Urinary bladder (tissue), 4 donors: ENCODE measurements at regions not wholly inside any gene's neighbourhood (a gene's known extent, or its start where the extent isn't known, plus 50 kb on each side); places are given as distances from the start of the nearest gene placed in this dataset. TPM values are rescaled to one million over a fixed set of nuclear protein-coding genes. Genes with fewer than 3 reads are reported as not detected.
"Not testable (repeated sequence)": the region's sequence is repeated elsewhere in the genome, so short reads cannot be mapped to it uniquely, and the experiment has no call there.

Experiments used
- DNase-seq: peaks from one replicate; pipeline ENCODE4 v3.0.0-alpha.2; 2015; ENCODE audit errors: extremely low spot score
- H3K27ac ChIP-seq: one replicate; pipeline ENCODE4 v1.5.1; 2013; ENCODE audit warnings: low read depth, mild to moderate bottlenecking, moderate library complexity
- H3K36me3 ChIP-seq: one replicate; pipeline ENCODE4 v1.6.1; 2013; ENCODE audit warnings: mild to moderate bottlenecking, moderate library complexity; ENCODE audit not compliant: insufficient read depth
- H3K4me1 ChIP-seq: one replicate; pipeline ENCODE4 v1.6.1; 2013; ENCODE audit warnings: mild to moderate bottlenecking, moderate library complexity; ENCODE audit not compliant: insufficient read depth
- H3K4me3 ChIP-seq: one replicate; pipeline ENCODE4 v1.5.1; 2013; ENCODE audit warnings: low read depth, low read length
- WGBS: extraction: QIAGEN DNeasy Blood & Tissue Kit; methylation state at CpG from one replicate; pipeline ENCODE4 v1.1.7; 2013; 5-methylcytosine and 5-hydroxymethylcytosine counted together
- small RNA-seq: library from RNA; depleted of rRNA; stranded (forward); fragments of <200 nt; gene quantifications from one replicate; pipeline ENCODE3, GENCODE V24; 2014
- donor health status: healthy with polysubstance abuse.
- donor health status: healthy.

DNA sequence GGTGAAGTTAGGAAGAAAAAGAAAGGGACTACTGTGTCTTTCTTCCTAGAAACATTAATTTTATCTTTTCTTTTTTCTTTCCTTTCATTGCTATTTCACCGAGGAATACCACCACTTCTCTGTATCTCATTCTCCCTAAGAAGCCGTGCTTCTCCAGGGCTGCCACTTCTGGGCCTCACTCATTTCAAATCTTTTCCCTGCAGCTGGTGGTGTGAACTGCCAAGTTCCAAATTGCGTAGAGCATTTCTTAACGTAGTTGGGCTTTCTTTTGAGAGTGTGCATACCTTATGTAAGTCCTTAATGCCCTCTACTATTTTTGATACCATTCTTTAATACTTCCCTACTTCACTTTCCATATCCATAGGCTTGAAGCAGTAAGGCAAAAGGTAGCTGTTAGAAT is 66.7 kb upstream of the CYP1B1 start:
- H3K4me3 ChIP-seq = no peak overlapping the region
- H3K27ac ChIP-seq = no peak overlapping the region
- no peak for DNase-seq
- H3K36me3 ChIP-seq = no peaks in the 10 kb centered on the region
- peaks cover 1% of the 10 kb centered on the region for H3K4me1 ChIP-seq
- WGBS = 91% methylated on average over 4 of the region's 4 CpGs

DNA sequence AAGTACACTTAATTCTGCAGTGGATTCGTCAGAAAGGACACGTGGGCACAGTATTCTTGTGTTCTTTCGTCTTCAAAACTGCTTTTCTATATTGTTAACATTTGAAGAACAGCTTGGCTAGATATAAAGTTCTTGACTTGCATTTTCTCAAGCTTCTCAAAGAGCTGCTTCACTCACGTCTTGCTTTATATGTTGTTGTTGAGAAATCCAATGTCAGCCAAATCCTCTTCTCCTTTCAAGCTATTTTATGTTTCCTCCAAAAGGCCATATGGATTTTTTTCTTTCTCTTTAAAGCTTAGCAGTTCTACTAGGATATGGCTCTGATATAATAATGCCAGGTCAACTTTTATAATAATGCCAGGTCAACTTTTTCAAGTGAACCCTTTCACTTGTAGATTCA is 65.5 kb upstream of the CYP1B1 start:
- 77% methylated on average over 4 of the region's 4 CpGs for WGBS
- H3K36me3 ChIP-seq = no peaks in the 10 kb centered on the region
- H3K4me1 ChIP-seq = peaks cover under 1% of the 10 kb centered on the region
- no peak overlapping the region for H3K4me3 ChIP-seq
- H3K27ac ChIP-seq = no peak overlapping the region
- DNase-seq = no peak

DNA sequence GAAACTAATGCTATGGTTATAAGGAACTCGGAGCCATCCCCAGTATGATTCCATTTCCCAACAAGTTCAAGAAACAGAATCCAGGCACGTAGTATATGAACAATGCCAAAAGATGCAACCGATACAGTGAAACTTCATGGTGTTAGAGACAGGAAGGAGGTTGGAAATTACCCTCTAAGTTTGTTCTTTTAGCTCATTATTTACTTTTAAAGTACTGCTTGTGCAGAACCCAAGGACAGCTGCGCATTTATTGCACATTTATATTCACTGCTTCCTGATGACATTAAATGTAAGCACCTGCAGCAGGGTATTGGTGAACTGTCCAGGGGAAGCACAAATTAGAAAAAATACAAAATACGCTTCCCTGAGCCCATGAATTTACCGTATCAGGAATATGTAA is 63.0 kb upstream of the CYP1B1 start:
- no peaks in the 10 kb centered on the region for H3K36me3 ChIP-seq
- no peaks in the 10 kb centered on the region for H3K4me1 ChIP-seq
- WGBS = 93% methylated on average over 6 of the region's 6 CpGs
- no peak overlapping the region for H3K27ac ChIP-seq
- DNase-seq = no peak
- no peak overlapping the region for H3K4me3 ChIP-seq

DNA sequence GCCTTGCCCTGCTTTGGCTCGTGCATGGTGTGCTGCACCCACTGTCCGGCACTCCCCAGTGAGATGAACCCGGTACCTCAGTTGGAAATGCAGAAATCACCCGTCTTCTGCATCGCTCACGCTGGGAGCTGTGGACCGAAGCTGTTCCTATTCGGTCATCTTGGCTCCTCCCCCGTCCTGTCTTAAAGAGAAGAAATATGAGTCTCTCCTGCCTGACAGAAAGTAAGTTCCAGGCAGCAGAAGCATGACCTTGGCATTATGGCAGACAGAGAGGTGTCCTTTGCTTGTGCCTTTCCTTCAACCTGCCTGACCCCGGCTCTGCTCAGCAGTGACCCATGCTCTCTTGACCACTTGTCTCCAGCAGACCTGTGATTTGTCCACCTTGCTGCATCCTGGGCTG is 62.5 kb upstream of the CYP1B1 start:
- Histone ChIP-seq H3K36me3 (no peaks in the 10 kb centered on the region), H3K4me1 (no peaks in the 10 kb centered on the region), H3K27ac (no peak overlapping the region), H3K4me3 (no peak overlapping the region)
- DNase-seq = no peak
- 95% methylated on average over 10 of the region's 10 CpGs for WGBS

DNA sequence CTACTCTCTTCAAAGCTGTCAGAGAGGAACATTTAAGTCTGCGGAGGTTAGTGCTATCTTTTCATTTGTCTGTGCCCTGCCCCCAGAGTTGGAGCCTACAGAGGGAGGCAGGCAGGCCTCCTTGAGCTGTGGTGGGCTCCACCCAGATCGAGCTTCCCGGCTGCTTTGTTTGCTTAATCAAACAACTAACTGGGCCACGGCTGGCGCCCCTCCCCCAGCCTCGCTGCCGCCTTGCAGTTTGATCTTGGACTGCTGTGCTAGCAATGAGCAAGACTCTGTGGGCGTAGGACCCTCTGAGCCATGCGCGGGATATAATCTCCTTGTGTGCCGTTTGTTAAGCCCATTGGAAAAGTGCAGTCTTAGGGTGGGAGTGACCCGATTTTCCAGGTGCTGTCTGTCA is 62.0 kb upstream of the CYP1B1 start:
- H3K36me3 ChIP-seq, DNase-seq, H3K27ac ChIP-seq, H3K4me1 ChIP-seq, H3K4me3 ChIP-seq: not testable (repeated sequence)
- 95% methylated on average over 12 of the region's 12 CpGs for WGBS

DNA sequence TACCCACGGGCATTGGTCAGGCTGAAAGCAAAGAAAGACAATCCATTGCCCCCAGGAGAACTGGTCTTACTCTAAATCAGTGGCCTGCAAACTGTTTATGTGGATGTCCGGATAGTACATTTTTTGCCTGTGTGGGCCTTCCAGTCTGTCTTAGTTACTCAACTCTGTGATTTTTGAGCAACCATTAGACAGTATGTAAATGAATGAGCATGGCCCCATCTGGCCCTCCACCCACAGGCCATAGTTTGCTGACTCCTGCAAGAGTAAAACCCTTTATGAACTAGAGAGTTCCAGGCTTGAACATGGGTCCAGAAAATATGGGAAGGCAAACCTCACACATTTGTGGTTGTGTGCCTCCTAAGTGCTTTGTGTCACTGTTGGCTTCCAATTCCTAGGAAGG is 55.7 kb upstream of the CYP1B1 start:
- DNase-seq = no peak
- Histone ChIP-seq H3K4me3 (no peak overlapping the region), H3K4me1 (no peaks in the 10 kb centered on the region), H3K27ac (no peak overlapping the region), H3K36me3 (no peaks in the 10 kb centered on the region)
- 94% methylated on average over 2 of the region's 2 CpGs for WGBS

DNA sequence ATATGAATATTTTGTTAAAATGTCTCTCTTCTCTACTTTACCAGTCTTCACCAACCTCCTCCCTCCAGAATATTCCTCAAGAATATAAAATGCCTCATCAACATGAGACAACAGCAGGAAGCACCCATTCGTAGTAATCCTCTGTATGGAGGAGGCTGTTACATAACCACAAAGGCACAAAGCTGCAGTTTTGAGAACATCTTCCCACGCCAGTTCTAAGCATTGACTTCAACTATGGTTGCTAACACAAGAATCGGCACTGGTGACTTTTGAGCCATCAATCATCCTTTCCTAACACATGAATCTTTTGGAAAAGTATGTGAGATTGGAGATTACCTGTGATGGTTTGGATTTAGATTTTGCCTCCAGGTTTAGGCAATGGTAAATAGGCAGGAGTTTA is 54.9 kb upstream of the CYP1B1 start:
- Histone ChIP-seq H3K4me1 (no peaks in the 10 kb centered on the region), H3K27ac (no peak overlapping the region), H3K36me3 (no peaks in the 10 kb centered on the region), H3K4me3 (no peak overlapping the region)
- WGBS = 86% methylated on average over 3 of the region's 3 CpGs
- DNase-seq = no peak

DNA sequence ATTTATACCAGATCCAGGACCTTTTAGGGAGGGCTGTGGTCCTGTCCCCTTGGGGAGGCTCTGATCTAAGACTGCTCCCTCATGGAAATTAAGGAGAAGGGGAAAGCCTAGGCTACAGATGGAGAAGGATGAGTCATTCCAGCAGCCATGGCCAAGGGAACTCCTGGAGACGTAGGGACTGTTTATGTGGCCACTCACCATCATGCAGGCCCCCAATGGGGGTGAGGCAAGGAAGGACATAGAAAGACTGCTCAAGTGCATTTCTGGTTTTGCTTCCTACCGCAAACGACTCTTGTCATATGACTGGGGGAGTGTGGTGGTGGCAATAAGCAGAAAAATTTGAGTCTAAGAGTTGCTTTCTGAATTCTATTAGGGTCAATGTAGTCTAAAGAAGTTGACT is 54.0 kb upstream of the CYP1B1 start:
- H3K27ac ChIP-seq = no peak overlapping the region
- 76% methylated on average over 3 of the region's 3 CpGs for WGBS
- DNase-seq = no peak
- H3K36me3 ChIP-seq = no peaks in the 10 kb centered on the region
- H3K4me3 ChIP-seq = no peak overlapping the region
- no peaks in the 10 kb centered on the region for H3K4me1 ChIP-seq

DNA sequence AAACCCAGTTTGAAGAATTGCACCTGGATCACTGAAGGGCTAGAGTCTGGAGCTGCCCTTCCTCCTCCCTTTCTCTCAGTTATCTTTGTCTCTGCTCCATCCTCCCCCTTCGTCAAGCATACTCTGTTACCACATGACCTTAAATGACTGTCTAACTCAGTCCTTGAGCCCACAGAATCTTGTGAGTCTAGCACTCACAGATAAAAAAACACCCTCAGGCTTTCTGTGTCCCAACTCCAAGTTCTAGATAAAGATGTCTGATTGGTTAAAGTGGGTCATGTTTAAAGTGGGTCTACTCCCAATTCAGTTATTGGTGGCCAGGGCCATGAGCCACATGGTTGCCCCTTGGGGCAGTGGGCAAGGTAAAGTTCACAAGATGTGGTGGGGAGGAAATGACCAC is 53.5 kb upstream of the CYP1B1 start:
- Histone ChIP-seq H3K4me1 (no peaks in the 10 kb centered on the region), H3K4me3 (no peak overlapping the region), H3K36me3 (no peaks in the 10 kb centered on the region), H3K27ac (no peak overlapping the region)
- DNase-seq = no peak
- 55% methylated on average over 1 of the region's 1 CpG for WGBS

DNA sequence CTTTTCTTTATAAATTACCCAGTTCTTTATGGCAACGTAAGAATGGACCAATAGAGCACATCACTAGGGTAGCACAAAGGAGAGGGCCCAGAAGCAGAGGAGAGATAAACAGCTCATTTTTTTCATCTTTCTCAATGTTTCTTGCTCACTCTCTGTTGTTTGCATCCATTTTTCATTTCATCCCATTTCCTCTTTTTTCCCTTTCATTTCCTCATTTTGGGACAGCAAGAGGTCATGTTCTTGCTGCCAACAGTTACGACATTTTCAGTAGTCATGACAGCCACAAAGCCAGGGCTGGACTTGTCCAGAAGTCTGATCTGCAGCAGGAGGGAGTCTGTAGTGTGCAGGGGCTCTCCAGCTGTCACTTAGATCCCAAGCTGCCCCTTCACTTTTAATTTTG is 52.7 kb upstream of the CYP1B1 start:
- Histone ChIP-seq H3K27ac (no peak overlapping the region), H3K36me3 (no peaks in the 10 kb centered on the region), H3K4me1 (no peaks in the 10 kb centered on the region), H3K4me3 (no peak overlapping the region)
- 75% methylated on average over 2 of the region's 2 CpGs for WGBS
- DNase-seq = no peak

DNA sequence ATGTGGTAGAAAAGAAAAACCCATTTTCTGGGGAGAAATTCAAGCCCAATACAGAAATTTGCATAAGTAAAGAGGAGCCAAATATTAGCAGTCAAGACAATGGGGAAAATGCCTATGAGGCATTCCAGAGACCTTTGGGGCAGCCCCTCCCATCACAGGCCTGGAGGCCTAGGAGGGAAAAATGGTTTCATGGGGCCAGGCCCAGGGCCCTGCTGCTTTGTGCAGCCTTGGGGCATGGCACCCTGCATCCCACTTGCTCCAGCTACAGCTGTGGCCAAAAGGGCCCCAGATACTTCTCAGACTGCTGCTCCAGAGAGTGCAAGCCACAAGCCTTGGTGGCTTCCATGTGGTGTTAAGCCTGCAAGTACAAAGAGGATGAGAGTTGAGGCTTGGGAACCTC is 51.3 kb upstream of the CYP1B1 start:
- Histone ChIP-seq H3K4me3 (no peak overlapping the region), H3K4me1 (no peaks in the 10 kb centered on the region), H3K36me3 (no peaks in the 10 kb centered on the region), H3K27ac (no peak overlapping the region)
- DNase-seq = no peak

DNA sequence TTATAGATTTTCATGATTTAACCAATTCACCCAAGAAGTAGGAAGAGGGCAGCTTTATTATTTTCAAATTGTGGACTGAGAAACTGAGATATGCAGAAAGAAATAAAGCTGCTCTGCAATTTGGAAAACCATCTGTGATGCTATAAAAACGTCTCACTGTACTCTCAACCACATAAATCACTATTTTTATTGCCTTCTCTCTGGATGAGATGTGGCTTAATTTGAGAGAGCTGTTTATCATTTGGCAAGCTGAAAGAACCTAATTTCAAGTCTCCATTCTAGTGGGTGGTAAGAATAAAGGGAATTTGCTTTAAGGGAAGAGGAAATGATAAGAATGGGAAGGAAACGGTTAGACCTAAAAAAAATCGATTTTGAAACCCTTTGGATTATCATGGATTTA is 49.9 kb upstream of the CYP1B1 start:
- Histone ChIP-seq H3K36me3 (no peaks in the 10 kb centered on the region), H3K4me1 (no peaks in the 10 kb centered on the region), H3K27ac (no peak overlapping the region), H3K4me3 (no peak overlapping the region)
- DNase-seq = no peak
- 18% methylated on average over 3 of the region's 3 CpGs for WGBS

Small RNA genes in the stretch of these regions (small RNA-seq; reads per million reads assigned to genes)
- gene AC009229.3 (not detected), gene RNU6-951P (not detected)
